ENCODE measurements at regions not wholly inside any gene's neighbourhood (a gene's known extent, or its start where the extent isn't known, plus 50 kb on each side); places are given as distances from the start of the nearest gene placed in this dataset.

GRCh38 chr16:85453703-85454102 lies 159.4 kb upstream of the GSE1 start:
- no peaks in the 10 kb centered on the region for H3K9me3 ChIP-seq (ENCODE audit: control insufficient read depth, low read depth, low read length)
- no peak overlapping the region for H4K5ac ChIP-seq (ENCODE audit: insufficient read length, low read depth, low read length)
- Mint-ChIP-seq H3K4me1 (peaks cover 22 to 43% of the 10 kb centered on the region in 2 experiments), H3K9me3 (no peaks in the 10 kb centered on the region), H3K4me3 (no peak overlapping the region), H3K36me3 (ENCODE audit: insufficient read depth in 1 of 3, low read depth in 3 of 3) (no peaks in the 10 kb centered on the region), H3K27me3 (ENCODE audit: low read depth) (peaks cover 36% of the 10 kb centered on the region), H3K27ac (no peak overlapping the region)
- H3K23me2 ChIP-seq (ENCODE audit: insufficient read length, low read depth, low read length, poor library complexity, severe bottlenecking): no peaks in the 10 kb centered on the region
- no peak overlapping the region for H3K4me2 ChIP-seq (ENCODE audit: insufficient read depth, insufficient read length, low read length)
- H3K79me1 ChIP-seq (ENCODE audit: insufficient read depth, low read depth, low read length, poor library complexity, severe bottlenecking): no peaks in the 10 kb centered on the region
- no peaks in the 10 kb centered on the region; the same call in 1 of the 2 replicates for H3K27me3 ChIP-seq (ENCODE audit: insufficient read depth, low read length)
- TF ChIP-seq, protein P1, sequence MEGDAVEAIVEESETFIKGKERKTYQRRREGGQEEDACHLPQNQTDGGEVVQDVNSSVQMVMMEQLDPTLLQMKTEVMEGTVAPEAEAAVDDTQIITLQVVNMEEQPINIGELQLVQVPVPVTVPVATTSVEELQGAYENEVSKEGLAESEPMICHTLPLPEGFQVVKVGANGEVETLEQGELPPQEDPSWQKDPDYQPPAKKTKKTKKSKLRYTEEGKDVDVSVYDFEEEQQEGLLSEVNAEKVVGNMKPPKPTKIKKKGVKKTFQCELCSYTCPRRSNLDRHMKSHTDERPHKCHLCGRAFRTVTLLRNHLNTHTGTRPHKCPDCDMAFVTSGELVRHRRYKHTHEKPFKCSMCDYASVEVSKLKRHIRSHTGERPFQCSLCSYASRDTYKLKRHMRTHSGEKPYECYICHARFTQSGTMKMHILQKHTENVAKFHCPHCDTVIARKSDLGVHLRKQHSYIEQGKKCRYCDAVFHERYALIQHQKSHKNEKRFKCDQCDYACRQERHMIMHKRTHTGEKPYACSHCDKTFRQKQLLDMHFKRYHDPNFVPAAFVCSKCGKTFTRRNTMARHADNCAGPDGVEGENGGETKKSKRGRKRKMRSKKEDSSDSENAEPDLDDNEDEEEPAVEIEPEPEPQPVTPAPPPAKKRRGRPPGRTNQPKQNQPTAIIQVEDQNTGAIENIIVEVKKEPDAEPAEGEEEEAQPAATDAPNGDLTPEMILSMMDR (conservative IDR thresholded peaks at IDR 0.05): no peak
- no peak overlapping the region for H3K18ac ChIP-seq (ENCODE audit: insufficient read length, low read depth, low read length)
- no peak overlapping the region for H3K27ac ChIP-seq (ENCODE audit: insufficient read length, low read depth, low read length)
- H4K20me1 ChIP-seq (ENCODE audit: control insufficient read depth, insufficient read depth, insufficient read length): no peaks in the 10 kb centered on the region
- H2AFZ ChIP-seq (ENCODE audit: low read length): no peak overlapping the region
- no peak for DNase-seq
- no peak overlapping the region for H4K91ac ChIP-seq (ENCODE audit: insufficient read length, low read depth, low read length)
- no peak overlapping the region for H2BK12ac ChIP-seq (ENCODE audit: insufficient read length, low read depth, low read length)
- H3K14ac ChIP-seq (ENCODE audit: insufficient read depth, low read length): no peak overlapping the region; the same call in 1 of the 2 replicates
- H3K56ac ChIP-seq (ENCODE audit: insufficient read length, low read depth, low read length): no peak overlapping the region
- no CpG with 5 or more reads among the region's 10 CpGs for WGBS (ENCODE audit: extremely low coverage, insufficient read length, low lambda C conversion rate)
- H2BK20ac ChIP-seq (ENCODE audit: low read depth, low read length, poor library complexity, severe bottlenecking): no peak overlapping the region
- H3K79me2 ChIP-seq (ENCODE audit: insufficient read depth, low read length): no peaks in the 10 kb centered on the region
- no peak overlapping the region for H2BK5ac ChIP-seq (ENCODE audit: insufficient read length, low read length)
- H3K23ac ChIP-seq (ENCODE audit: insufficient read length, low read depth, low read length): no peak overlapping the region
- no peak overlapping the region for H4K8ac ChIP-seq (replicated peaks; ENCODE audit: insufficient read length, low read depth, low read length)
- H2BK15ac ChIP-seq (ENCODE audit: low read depth, low read length): no peak overlapping the region
- no peak overlapping the region for H3K9ac ChIP-seq (ENCODE audit: extremely low read depth, insufficient read length, low read length)
- no peak overlapping the region for H2AK5ac ChIP-seq (ENCODE audit: insufficient read length, low read length)
- H3T11ph ChIP-seq (ENCODE audit: low read length): no peak overlapping the region
- H3K4ac ChIP-seq (ENCODE audit: low read depth, low read length): no peak overlapping the region
- H2BK120ac ChIP-seq (ENCODE audit: low read depth, low read length, poor library complexity, severe bottlenecking): no peak overlapping the region
- H3K4me1 ChIP-seq (ENCODE audit: insufficient read depth, low read length): no peaks in the 10 kb centered on the region; the same call in 1 of the 2 replicates

Data from H9 (cell line).